Activated CD8-positive, alpha-beta memory T cell treated with anti-CD3 and anti-CD28 coated beads for 36 hours (primary cell): ENCODE measurements at regions not wholly inside any gene's neighbourhood (a gene's known extent, or its start where the extent isn't known, plus 50 kb on each side); places are given as distances from the start of the nearest gene placed in this dataset.
"Not testable (repeated sequence)": the region's sequence is repeated elsewhere in the genome, so short reads cannot be mapped to it uniquely, and the experiment has no call there.

ENCODE experiments used
- CTCF ChIA-PET: fragments of 350-600 bp; sonication (Branson Sonifier 250); formaldehyde crosslinking; loops from one replicate; lab custom pipeline; 2021; ENCODE audit warnings: antibody characterized with exemption; lab: Charles Lee
- POLR2A ChIA-PET: fragments of 350-600 bp; sonication (Branson Sonifier 250); formaldehyde crosslinking; loops from one replicate; lab custom pipeline; 2021; ENCODE audit warnings: antibody characterized with exemption; lab: Charles Lee

DNA sequence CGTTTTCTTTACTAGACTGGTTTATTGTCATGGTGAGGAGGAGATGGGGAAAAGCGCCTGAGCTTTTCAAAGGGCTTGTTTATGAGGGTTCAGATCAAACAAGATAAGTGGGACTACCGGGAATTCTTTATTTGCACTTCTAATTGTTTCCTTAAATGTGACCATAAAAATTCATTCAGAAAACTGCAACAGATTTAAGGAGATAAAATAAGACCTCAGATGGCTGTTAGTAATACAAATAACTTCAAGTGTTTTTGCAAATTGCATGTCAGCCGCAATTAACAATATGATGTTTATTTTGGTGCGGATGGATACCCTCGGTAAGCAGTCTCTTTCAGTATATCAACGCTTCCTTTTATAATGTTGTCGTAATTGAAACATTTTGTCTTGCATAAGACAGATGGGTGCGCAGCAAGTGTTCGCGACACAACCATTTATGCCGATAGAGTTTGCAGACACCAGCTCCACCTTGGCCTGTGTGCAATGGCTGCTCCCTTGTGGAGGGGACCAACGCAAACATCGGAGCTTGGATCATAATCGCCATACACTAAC is 151.0 kb downstream of the C4orf33 start:
- CTCF ChIA-PET, result interaction anchor here (1.0 kb wide), 1 partner anchor 25 kb away, joined by 3 read pairs; no protein-coding TSS in a partner anchor

DNA sequence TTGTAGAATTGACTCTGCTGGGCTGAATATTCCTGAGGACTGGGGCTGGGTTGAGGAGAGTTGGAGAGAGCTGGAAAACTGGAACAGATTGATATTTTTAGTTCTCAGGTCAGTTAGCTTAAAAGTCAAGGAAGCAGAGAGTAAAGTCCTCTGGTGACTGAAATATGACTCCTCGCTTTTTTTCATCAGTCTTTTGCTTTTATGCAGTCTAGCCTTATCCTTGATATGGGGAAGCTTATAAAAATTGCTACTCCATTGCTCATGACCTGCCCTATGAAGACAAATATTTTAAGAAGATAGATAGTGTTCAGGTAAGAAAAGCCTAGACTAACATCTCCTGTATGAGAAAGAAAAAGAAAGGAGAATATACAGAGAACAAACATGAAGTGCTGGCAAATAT is 152.7 kb downstream of the C4orf33 start:
- ChIA-PET POLR2A (no interaction called here), CTCF (no interaction called here)

More for the DNA sequence above, 151.0 kb downstream of the C4orf33 start:
- POLR2A ChIA-PET, result no interaction called here

DNA sequence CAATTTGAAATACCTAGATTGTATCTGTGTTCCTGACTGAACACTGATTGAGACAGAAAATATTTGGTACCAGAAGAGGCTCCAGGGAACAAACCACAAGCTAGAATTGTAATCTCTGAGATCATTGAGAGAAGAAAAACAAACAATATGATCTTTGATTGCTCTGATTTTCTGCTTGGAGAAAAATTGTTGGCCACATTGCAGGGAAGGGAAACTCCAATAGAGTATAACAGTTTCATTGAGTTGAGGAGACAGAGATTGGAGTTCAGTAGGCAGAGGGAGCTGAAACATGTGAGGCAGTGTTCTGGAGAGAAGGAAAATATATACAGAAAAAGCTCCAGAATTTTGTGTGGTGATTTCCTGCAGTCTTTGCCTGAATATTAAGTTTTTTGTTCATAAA is 158.2 kb downstream of the C4orf33 start:
- POLR2A ChIA-PET, result no interaction called here
- CTCF ChIA-PET, result no interaction called here

DNA sequence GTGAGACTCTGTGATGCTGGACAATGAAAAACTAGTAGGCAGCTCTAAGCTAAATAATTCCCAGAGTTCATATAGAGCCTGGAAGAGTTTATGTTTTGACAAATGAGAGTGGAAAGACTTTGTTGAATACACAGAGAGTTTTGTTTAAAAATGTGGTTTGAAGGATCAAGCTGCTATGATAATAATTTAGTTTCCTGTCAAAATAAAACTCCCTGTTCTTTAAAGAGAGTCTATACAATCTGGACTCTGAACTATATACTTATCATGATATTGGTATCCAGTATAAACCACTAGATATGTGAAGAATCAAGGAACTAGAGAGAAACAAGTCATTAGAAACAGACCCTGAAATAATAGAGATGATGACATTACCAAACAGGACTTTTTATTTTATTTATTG is 158.6 kb downstream of the C4orf33 start:
- CTCF ChIA-PET, result no interaction called here
- POLR2A ChIA-PET, result no interaction called here

DNA sequence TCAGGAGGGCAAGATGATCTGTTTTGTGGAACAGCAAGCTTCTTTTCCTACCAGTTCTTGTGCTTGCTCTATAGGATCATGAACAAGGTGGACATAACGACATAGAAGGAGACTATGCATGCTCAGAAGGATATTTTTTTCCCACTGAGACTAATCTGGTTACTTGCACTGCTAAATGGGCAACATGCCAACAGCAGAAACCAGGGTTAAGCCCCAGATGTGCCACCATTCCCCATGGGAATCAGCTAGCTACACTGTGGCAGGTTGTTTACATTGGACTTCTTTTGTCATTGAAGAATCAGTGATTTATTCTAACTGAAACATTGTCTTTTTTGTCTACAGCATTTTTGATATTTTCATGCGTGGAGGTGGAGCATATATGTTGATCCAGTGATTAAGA is 165.6 kb downstream of the C4orf33 start:
- ChIA-PET CTCF (no interaction called here), POLR2A (no interaction called here)

DNA sequence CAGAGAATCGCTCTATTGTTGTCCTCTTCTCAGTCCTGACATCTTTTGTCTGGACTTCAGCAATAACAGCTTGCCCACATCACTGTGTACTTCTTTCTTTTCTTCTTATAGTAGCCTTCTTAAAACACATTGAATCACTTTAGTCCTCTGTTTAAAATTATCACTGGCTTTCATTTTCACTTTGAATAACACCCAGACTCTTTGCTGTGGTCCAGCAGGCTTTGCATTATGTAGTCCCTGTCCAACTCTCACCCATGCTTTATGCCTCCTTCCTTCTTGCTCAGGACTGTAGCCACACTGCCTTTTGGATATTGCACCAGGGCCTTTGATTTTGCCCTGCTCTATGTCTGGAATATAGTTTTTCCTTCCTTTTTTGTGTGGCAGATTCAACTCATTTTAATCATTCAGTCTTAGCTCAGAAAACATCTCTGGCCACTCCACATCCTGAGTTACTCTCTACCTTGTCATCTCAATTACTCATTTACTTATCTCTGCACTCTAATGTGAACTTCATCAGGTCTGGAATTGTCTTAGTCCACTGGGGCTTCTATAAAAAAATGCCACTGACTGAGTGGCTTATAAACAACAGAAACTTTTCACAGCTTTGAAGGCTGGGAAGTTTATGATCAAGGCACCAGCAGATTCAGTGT is 168.2 kb downstream of the C4orf33 start:
- ChIA-PET CTCF (no interaction called here), POLR2A (no interaction called here)

DNA sequence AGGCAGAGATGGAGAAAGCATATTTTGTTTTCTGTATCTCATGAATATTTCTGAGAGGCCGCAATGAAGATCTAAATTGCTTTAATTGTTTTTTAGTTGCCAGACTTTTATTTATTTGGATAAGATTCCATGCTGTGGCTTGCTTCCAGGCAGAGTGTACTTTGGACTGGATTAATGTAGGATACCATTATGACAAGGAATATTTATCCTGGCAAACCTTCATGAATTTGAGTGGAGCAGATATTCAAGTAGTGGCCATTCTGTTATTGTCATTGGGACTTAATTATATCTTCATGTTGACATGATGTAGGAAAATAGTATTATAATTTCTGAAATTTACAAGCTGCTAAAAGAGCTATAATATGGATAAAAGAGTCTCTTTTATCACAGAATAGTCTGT is 182.9 kb downstream of the C4orf33 start:
- CTCF ChIA-PET, result no interaction called here

DNA sequence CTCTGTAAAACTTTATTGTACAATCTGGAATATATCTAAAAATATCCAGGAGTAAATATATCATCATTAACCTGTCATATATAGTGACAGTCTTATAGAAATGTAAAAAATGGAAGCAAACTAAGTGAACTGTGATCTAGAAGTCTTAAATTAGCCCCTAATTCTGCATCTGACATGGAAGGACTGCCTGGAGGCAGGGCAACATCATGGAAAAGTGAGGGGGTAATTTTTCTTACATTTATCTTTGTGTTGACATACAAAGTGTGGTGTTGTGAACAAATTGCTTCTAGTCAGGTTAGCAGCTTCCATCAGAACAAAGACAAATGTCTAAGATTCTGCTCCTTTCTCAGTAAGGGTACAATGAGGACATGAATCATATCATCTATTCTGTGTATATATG is 186.3 kb downstream of the C4orf33 start:
- POLR2A ChIA-PET, result no interaction called here
- CTCF ChIA-PET, result no interaction called here

More for the DNA sequence above, 182.9 kb downstream of the C4orf33 start:
- POLR2A ChIA-PET, result no interaction called here

DNA sequence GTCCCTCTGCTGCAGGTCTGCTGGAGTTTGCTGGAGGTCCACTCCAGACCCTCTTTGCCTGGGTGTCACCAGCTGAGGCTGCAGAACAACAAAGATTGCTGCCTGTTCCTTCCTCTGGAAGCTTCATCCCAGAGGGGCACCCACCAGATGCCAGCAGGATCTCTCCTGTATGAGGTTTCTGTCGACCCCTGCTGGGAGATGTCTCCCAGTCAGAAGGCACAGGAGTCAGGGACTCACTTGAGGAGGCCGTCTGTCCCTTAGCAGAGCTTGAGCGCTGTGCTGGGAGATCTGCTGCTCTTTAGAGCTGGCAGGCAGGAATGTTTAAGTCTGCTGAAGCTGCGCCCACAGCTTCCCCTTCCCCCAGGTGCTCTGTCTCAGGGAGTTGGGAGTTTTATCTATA is 196.2 kb downstream of the C4orf33 start:
- POLR2A ChIA-PET, CTCF ChIA-PET: not testable (repeated sequence)

DNA sequence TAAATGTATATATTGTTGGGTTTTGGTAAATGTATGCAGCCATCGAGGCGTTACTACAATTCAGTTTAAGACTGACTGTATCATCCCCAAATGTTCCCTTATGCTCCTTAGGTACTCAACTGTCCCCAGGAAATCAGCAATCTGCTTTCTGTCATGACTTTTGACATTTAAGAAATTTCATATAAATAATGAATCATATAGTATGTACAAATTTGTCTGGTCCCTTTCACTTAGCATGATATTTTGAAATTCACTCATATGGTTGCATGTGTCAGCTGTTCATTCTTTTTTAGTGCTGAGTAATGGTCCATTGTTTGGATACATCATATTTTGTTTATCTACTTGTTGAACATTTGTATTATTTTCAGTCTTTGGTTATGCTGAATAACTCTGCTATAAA is 218.8 kb downstream of the C4orf33 start:
- CTCF ChIA-PET, result no interaction called here

DNA sequence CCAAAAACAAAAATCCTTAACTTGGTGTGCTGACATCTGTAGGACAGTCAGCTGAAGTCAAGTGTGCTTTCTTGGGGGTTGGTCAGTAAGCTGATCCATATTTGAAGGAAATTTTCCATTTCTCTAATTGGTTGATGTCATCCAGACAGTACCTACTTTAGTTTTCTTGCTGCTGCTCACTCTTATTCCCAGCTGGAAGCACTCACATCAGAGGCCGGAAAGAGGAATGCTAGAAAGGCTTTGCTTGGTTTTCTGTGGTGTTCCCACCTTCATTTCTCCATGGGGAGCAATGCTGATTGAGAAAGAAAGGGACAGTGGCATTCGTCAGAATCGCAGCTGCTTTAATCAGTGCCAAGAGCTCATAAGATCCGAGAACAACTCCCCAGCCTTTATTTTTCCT is 227.0 kb downstream of the C4orf33 start:
- ChIA-PET CTCF (no interaction called here), POLR2A (no interaction called here)

More for the DNA sequence above, 218.8 kb downstream of the C4orf33 start:
- POLR2A ChIA-PET, result no interaction called here

DNA sequence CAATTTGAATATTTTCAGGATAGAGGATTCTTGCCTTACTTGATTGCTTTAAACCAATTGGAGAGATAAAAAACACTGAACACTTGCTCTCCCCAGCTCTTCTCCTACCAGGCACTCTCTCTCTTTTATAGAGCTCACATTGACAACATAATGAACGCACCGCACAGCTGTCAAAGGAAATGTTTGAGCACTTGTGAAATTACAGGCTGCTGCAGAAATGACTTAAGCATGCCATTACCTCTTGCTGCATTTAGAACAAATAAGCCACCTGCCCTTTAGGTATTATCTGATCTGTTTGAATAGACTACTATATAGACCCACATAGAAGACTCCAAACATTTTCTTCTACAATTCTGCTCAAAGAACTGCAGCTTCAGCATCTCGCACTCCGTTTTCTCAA is 227.7 kb downstream of the C4orf33 start:
- CTCF ChIA-PET, result no interaction called here
- POLR2A ChIA-PET, result no interaction called here

DNA sequence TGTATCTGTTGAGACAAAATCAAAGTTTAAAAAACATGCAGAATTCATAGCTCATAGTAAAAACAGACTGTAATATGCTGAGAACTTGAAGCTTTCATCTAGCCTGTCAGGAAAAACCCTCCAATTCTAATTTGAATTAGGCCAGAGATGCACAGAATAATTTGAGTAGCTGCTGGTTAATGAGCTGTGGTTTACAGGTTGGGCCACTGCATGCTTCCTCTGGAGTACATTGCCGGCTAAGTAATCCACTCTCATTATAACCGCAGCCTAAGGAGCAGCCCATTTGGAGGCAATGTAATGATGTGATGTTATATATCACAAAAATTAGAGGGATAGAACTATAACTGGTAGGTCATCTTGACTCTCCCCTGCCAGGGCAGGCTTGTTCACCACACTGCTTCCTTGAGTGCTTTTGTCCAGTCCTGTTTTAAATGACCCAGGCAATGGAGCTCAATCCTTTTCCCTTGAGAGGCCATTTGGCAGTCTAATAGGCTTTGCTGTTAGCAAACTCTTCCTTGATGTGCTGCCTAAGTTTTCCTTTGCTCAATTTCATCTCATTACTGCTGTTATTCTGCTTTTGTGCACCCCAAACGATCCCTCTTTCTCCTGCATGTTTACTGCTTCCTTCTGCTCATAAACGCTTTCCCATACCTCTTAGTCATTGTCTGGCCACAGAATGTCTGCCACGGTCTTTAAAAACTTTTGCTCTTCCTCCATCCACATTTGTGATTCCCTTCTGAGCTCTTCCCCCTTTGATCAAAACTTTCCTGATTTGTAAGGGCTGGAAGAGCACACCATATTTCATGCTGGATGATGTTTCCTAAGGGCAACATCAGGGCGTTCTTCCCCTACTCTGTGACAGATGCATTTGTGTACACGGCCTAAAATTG is 230.9 kb downstream of the C4orf33 start:
- ChIA-PET CTCF (interaction anchor here (0.5 kb wide), 1 partner anchor 114 kb away, joined by 3 read pairs; no protein-coding TSS in a partner anchor), POLR2A (no interaction called here)

DNA sequence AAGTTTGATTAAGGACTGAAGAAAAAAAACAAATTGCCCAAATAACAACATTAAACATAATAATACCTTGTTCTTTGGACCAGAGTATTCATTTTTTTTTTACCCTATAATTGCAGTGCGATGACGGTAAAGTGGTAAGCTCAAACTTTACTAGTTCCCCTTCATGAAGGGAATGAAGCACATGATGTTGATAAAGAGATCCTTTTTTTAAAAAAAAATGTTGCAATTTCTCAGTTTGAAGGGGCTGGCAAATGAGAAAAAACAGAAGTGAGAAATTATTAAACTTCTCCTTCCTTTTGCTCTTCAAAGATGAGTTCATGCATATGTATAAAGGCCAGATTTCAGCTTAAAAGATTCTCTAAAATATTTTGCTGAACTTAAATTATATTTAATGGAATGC is 231.7 kb downstream of the C4orf33 start:
- CTCF ChIA-PET, result no interaction called here
- POLR2A ChIA-PET, result no interaction called here

DNA sequence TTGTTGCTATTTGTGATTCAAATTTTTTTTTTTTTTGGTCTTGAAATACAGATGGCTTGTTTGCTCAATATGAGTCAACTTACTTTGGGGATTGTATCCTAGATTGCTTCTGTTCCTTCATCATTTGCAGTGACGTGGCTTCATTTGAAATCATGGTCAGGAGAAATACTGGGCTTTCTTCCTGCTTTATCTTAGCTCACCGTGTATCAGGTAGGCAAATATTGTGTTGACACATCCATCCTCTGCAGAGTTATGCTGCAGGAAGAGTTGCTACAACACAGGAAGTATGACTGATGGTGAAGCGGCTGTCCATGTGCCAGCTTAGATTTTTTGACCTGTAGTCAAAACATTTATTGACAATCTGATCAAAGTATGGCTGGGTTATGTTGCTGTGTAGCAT is 232.2 kb downstream of the C4orf33 start:
- CTCF ChIA-PET, result interaction anchor here (0.6 kb wide), 1 partner anchor 1066 kb away, joined by 3 read pairs; no protein-coding TSS in a partner anchor
- POLR2A ChIA-PET, result no interaction called here

DNA sequence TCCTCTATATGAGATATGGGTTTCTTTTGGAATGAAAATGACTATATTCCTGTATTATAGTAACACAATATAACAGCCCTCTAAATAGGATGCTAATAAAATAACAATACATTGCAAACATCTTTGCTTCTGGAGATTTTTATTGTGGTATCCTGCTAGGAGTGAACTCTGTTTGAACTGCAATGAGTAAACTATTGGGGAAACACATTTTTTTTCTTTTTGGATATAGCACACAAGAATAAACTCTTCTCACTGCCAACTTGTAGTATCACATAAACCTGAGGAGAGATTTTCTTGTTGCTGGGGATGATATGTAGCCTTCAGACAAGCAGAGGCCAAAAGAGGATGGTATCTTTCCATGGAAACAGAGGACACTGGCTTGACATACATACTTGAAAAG is 238.2 kb downstream of the C4orf33 start:
- ChIA-PET CTCF (no interaction called here), POLR2A (no interaction called here)

DNA sequence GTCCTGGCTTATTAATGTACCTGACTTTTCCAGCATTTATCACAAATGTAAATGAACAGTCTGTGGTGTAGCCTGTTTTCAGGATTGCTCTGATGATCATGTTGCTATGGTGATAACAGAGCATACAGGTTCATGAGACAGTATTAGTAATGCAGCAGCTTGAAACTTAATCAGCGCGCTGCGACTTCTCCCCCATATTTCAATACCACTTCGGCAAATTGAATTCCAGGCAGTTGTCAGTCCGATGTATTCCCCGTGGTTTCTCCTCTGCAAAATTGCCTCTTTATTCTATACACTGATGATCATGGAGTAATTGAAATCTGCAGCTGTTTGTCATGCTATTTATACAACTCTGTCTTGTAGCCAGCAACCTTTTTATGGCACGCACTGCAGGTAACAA is 239.3 kb downstream of the C4orf33 start:
- ChIA-PET POLR2A (no interaction called here), CTCF (no interaction called here)

DNA sequence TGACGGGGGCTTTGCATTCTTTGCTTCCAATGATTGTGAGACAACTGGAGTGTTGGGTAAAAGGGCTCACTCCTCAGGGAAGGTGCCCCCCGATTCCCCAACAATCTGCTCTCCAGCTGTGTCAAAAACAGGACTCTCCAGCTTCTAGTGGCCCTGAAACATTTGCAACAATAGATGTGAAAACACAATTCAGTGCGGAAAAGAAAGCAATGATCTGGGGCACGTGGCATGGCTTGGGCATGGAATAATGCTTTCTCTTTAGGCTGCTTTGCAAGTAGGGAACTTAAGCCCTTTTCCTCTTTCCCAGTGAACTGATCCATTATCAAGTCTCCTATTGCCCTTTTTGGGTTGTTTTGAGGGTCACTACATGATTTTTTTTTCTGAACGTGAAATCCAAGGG is 239.9 kb downstream of the C4orf33 start:
- ChIA-PET CTCF (no interaction called here), POLR2A (no interaction called here)

DNA sequence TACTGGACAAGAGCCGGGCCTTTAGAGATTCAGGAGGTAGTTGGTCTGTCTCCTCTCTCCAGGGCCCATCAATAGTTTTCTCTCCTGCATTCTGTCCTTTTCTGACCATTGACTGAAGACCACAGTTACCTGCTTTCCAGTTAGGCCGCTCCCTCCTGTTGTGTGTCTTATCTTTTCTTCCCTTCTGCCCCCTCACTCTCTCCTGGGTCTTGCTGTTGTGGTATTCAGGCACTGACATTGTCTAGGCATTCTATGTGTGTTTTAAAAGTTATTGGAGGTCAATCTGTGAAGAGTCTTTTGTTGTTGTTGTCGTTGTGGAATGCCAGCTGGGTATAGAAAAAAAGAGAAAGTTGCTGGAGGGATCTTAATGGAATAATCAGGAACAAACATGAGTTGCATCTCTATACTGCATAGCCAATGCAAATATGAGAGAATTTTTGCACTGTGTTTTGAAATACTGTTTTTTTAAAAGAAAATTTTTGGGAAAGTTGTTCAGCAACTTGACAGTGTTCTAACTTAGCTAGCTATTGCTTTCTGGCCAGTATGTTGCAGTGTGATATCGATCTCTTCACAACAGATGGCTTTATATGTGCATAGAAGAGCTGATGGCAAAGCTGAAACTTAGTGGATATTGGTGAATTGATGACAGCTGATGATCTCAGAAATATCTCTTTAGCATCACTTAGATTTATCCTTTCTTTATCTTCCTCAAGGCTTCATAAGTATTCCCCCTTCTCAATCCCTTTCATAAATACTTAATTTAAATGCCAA is 240.7 kb downstream of the C4orf33 start:
- POLR2A ChIA-PET, result no interaction called here
- CTCF ChIA-PET, result no interaction called here

DNA sequence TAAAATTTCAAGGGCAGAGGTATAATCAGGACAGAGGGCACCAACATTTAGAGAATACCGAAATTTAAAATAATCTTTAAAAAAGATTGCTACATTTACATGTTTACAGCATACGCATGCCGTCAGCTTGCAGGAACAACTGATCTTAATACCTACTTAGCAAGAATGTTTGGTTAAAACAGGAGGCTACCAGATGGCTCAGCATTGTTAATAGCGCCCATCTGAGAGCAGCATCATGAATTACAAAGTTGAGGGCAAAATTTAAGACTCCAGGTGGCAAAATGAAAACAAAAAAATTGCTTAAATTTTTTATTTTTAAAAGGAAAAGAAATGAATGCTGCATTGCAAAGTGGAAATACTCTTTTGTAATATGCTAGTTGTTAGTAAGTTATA is 241.3 kb downstream of the C4orf33 start:
- CTCF ChIA-PET, result no interaction called here
- POLR2A ChIA-PET, result no interaction called here
